H1 (cell line): ENCODE measurements at regions not wholly inside any gene's neighbourhood (a gene's known extent, or its start where the extent isn't known, plus 50 kb on each side); places are given as distances from the start of the nearest gene placed in this dataset.
"Not testable (repeated sequence)": the region's sequence is repeated elsewhere in the genome, so short reads cannot be mapped to it uniquely, and the experiment has no call there.

Source experiments
- CTCF ChIA-PET: fragments of 300-600 bp; sonication (Branson Sonifier 250); formaldehyde crosslinking; loops from one replicate; lab custom pipeline; 2021; ENCODE audit not compliant: partially characterized antibody; lab: Charles Lee
- POLR2A ChIA-PET: fragments of 300-600 bp; sonication (Branson Sonifier 250); formaldehyde crosslinking; loops from one replicate; lab custom pipeline; 2021; ENCODE audit warnings: inconsistent platforms; ENCODE audit not compliant: partially characterized antibody; lab: Charles Lee
- DNase-seq, 2 experiments: peaks; one replicate each; pipeline versions ENCODE4 v3.0.0 to v3.0.0-alpha.2; 2010 to 2022; ENCODE audit warnings: low spot score in 2 of 2, low read depth in 1 of 2, mixed read lengths in 1 of 2
- FAIRE-seq: peaks from 2 replicates; lab custom pipeline; 2011; peaks lifted over from hg19 to GRCh38; lab: Jason Lieb, UNC
- H2AFZ ChIP-seq: 2 replicates; pipeline ENCODE4 v1.8.1; 2012; ENCODE audit warnings: low read length, inconsistent platforms
- H2AK5ac ChIP-seq: 2 replicates; pipeline ENCODE4 v1.6.1; 2013; ENCODE audit warnings: low read depth, low read length
- H2BK120ac ChIP-seq: replicated peaks from 2 replicates; pipeline ENCODE3; 2013; ENCODE audit warnings: low read depth, low read length, inconsistent platforms
- H2BK12ac ChIP-seq: 2 replicates; pipeline ENCODE4 v1.6.1; 2013; ENCODE audit warnings: low read depth, low read length
- H2BK15ac ChIP-seq: 2 replicates; pipeline ENCODE4 v1.6.1; 2013; ENCODE audit warnings: low read length
- H2BK20ac ChIP-seq: 2 replicates; pipeline ENCODE4 v1.6.1; 2013; ENCODE audit warnings: low read length
- H2BK5ac ChIP-seq: 2 replicates; pipeline ENCODE4 v1.6.1; 2013; ENCODE audit warnings: low read depth, low read length
- H3K14ac ChIP-seq: 2 replicates; pipeline ENCODE4 v1.6.1; 2013; ENCODE audit warnings: inconsistent platforms; ENCODE audit not compliant: insufficient read length
- H3K18ac ChIP-seq: 2 replicates; pipeline ENCODE4 v1.6.1; 2013; ENCODE audit warnings: low read length; ENCODE audit errors: extremely low read depth
- H3K23ac ChIP-seq: 2 replicates; pipeline ENCODE4 v1.6.1; 2013; ENCODE audit warnings: inconsistent platforms; ENCODE audit not compliant: insufficient read length
- H3K23me2 ChIP-seq: 2 replicates; pipeline ENCODE4 v1.6.1; 2013; ENCODE audit warnings: low read depth, low read length
- H3K27ac ChIP-seq: 2 replicates; pipeline ENCODE4 v1.6.1; 2011; ENCODE audit warnings: low read depth, low read length, inconsistent platforms
- H3K27me3 ChIP-seq, 4 experiments: replicated peaks in 1 of 4; 1 replicate in 1 of 4; 2 replicates in 3 of 4; pipeline versions ENCODE4 v1.6.1 to v1.8.1; 2011 to 2013; ENCODE audit warnings: low read length in 3 of 4, mild to moderate bottlenecking in 3 of 4, inconsistent platforms in 2 of 4, mixed read lengths in 2 of 4, moderate library complexity in 1 of 4; ENCODE audit not compliant: control insufficient read depth in 3 of 4, insufficient read depth in 3 of 4; ENCODE audit errors: extremely low read depth in 1 of 4
- H3K36me3 ChIP-seq, 4 experiments: 2 replicates each; pipeline versions ENCODE4 v1.6.1 to v1.8.1; 2011 to 2013; ENCODE audit warnings: mild to moderate bottlenecking in 4 of 4, low read length in 3 of 4, moderate library complexity in 2 of 4, control low read depth in 1 of 4, inconsistent platforms in 1 of 4; ENCODE audit not compliant: insufficient read depth in 4 of 4, control insufficient read depth in 2 of 4
- H3K4ac ChIP-seq: replicated peaks from 2 replicates; pipeline ENCODE3; 2013; ENCODE audit warnings: low read length, low read depth, mixed read lengths, inconsistent platforms; ENCODE audit not compliant: insufficient read length
- H3K4me1 ChIP-seq, 4 experiments: replicated peaks in 1 of 4; 1 replicate in 1 of 4; 2 replicates in 3 of 4; pipeline versions ENCODE4 v1.6.1 to v1.8.1; 2011 to 2013; ENCODE audit warnings: low read length in 3 of 4, inconsistent platforms in 2 of 4, mixed read lengths in 1 of 4; ENCODE audit not compliant: insufficient read depth in 4 of 4, control insufficient read depth in 3 of 4
- H3K4me2 ChIP-seq, 2 experiments: 2 replicates each; pipeline versions ENCODE4 v1.6.1 to v1.8.1; 2011 to 2013; ENCODE audit warnings: low read depth in 2 of 2, low read length in 2 of 2, control low read depth in 1 of 2, inconsistent platforms in 1 of 2, mild to moderate bottlenecking in 1 of 2; ENCODE audit not compliant: insufficient read depth in 1 of 2
- H3K4me3 ChIP-seq, 4 experiments: fragments of 200-600, 300-600 bp in 1 of 4; sonication (generic), shearing (Covaris generic), sonication (Bioruptor Twin) in 1 of 4; 2 replicates each; pipeline versions ENCODE4 v1.5.1 to v1.8.1; 2011 to 2016; ENCODE audit warnings: low read length in 4 of 4, low read depth in 3 of 4, control low read depth in 2 of 4, inconsistent platforms in 2 of 4, mild to moderate bottlenecking in 2 of 4, mixed read lengths in 1 of 4, moderate library complexity in 1 of 4; ENCODE audit not compliant: insufficient read depth in 2 of 4; ENCODE audit errors: extremely low read depth in 1 of 4
- H3K56ac ChIP-seq: replicated peaks from 2 replicates; pipeline ENCODE3; 2013; ENCODE audit warnings: low read depth, mild to moderate bottlenecking, mixed read lengths, low read length, inconsistent platforms; ENCODE audit not compliant: insufficient read length
- H3K79me1 ChIP-seq: 2 replicates; pipeline ENCODE4 v1.6.1; 2013; ENCODE audit warnings: low read depth, low read length, control low read depth
- H3K79me2 ChIP-seq, 2 experiments: 2 replicates each; pipeline versions ENCODE4 v1.6.1 to v1.8.1; 2012 to 2013; ENCODE audit warnings: low read length in 2 of 2, mild to moderate bottlenecking in 2 of 2, inconsistent platforms in 1 of 2; ENCODE audit not compliant: insufficient read depth in 2 of 2, control insufficient read depth in 1 of 2
- H3K9ac ChIP-seq, 4 experiments: replicated peaks in 1 of 4; 1 replicate in 1 of 4; 2 replicates in 3 of 4; pipeline versions ENCODE4 v1.6.1 to v1.8.1; 2011 to 2013; ENCODE audit warnings: low read depth in 3 of 4, low read length in 3 of 4, control low read depth in 2 of 4, mild to moderate bottlenecking in 2 of 4, moderate library complexity in 2 of 4, inconsistent platforms in 1 of 4; ENCODE audit errors: extremely low read depth in 1 of 4
- H3K9me3 ChIP-seq, 2 experiments: 2 replicates each; pipeline versions ENCODE4 v1.6.1 to v1.8.1; 2012 to 2013; ENCODE audit warnings: mild to moderate bottlenecking in 2 of 2, moderate library complexity in 2 of 2, control low read depth in 1 of 2, inconsistent platforms in 1 of 2, low read depth in 1 of 2, low read length in 1 of 2, mixed read lengths in 1 of 2; ENCODE audit not compliant: insufficient read depth in 2 of 2
- H4K20me1 ChIP-seq, 2 experiments: replicated peaks in 1 of 2; 2 replicates each; pipeline versions ENCODE3 to v1.8.1; 2011 to 2013; ENCODE audit warnings: inconsistent platforms in 2 of 2, low read length in 2 of 2, mild to moderate bottlenecking in 1 of 2; ENCODE audit not compliant: insufficient read depth in 2 of 2, control insufficient read depth in 1 of 2
- H4K5ac ChIP-seq: 2 replicates; pipeline ENCODE4 v1.6.1; 2013; ENCODE audit warnings: low read length, low read depth, mixed read lengths, inconsistent platforms; ENCODE audit not compliant: insufficient read length
- H4K8ac ChIP-seq: 2 replicates; pipeline ENCODE4 v1.8.0; 2013; ENCODE audit warnings: mild to moderate bottlenecking, moderate library complexity, low read length, inconsistent platforms; ENCODE audit not compliant: insufficient read depth; ENCODE audit errors: extremely low read depth
- H4K91ac ChIP-seq: replicated peaks from 2 replicates; pipeline ENCODE3; 2013; ENCODE audit warnings: low read length, mixed read lengths, inconsistent platforms; ENCODE audit not compliant: insufficient read length
- WGBS, 2 experiments: shearing (Covaris generic) in 1 of 2; methylation state at CpG; one replicate each; pipeline versions ENCODE4 v1.1.6 to v1.1.7; 2013 to 2015; ENCODE audit warnings: low lambda C conversion rate in 2 of 2, mixed read lengths in 2 of 2, inconsistent platforms in 1 of 2, low coverage in 1 of 2, missing lambda C conversion rate in 1 of 2; ENCODE audit not compliant: insufficient replicate concordance in 2 of 2, insufficient coverage in 1 of 2, insufficient read length in 1 of 2; ENCODE audit errors: extremely low coverage in 1 of 2, missing lambda C conversion rate in 1 of 2; 5-methylcytosine and 5-hydroxymethylcytosine counted together

DNA sequence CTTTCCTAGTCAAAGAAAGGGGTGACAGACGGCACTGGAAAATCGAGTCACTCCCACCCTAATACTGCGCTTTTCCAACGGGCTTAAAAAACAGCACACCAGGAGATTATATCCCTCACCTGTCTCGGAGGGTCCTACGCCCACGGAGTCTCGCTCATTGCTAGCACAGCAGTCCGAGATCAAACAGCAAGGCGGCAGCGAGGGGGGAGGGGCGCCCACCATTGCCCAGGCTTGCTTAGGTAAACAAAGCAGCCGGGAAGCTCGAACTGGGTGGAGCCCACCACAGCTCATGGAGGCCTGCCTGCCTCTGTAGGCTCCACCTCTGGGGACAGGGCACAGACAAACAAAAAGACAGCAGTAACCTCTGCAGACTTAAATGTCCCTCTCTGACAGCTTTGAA lies 280.7 kb downstream of the TFAP2A start:
- H4K8ac ChIP-seq, H3K23me2 ChIP-seq, H3K23ac ChIP-seq, H2BK5ac ChIP-seq, H4K5ac ChIP-seq, H3K18ac ChIP-seq, H2BK12ac ChIP-seq, H3K9ac ChIP-seq, H4K91ac ChIP-seq, H3K56ac ChIP-seq, H2BK20ac ChIP-seq, H3K4me3 ChIP-seq, H3K9me3 ChIP-seq, H2BK120ac ChIP-seq, H3K4me2 ChIP-seq, H4K20me1 ChIP-seq, H3K79me2 ChIP-seq, H3K27me3 ChIP-seq, H2AFZ ChIP-seq, CTCF ChIA-PET, H3K27ac ChIP-seq, FAIRE-seq, H2AK5ac ChIP-seq, H2BK15ac ChIP-seq, H3K14ac ChIP-seq, POLR2A ChIA-PET, DNase-seq, H3K79me1 ChIP-seq, H3K4ac ChIP-seq, H3K4me1 ChIP-seq, H3K36me3 ChIP-seq: not testable (repeated sequence)
- WGBS, 2 experiments, result 85% methylated on average over 14 of the region's 14 CpGs; no CpG with 5 or more reads in 1 of the 2 experiments
